ENCODE measurements at regions not wholly inside any gene's neighbourhood (a gene's known extent, or its start where the extent isn't known, plus 50 kb on each side); places are given as distances from the start of the nearest gene placed in this dataset.

- H3K4me1 Mint-ChIP-seq, result no peaks in the 10 kb centered on the region
- peaks cover 17% of the 10 kb centered on the region for H3K9me3 Mint-ChIP-seq
- H3K27me3 Mint-ChIP-seq (ENCODE audit: low read depth), result no peaks in the 10 kb centered on the region
- H3K4me3 Mint-ChIP-seq, result no peak overlapping the region
- CTCF ChIA-PET, result no interaction called here
- DNase-seq (ENCODE audit: low spot score) (no peak), ATAC-seq (no peak)
- H3K36me3 Mint-ChIP-seq, result no peaks in the 10 kb centered on the region
- no peak for TF ChIP-seq GRHL2 (CRISPR knock-in tag; IDR thresholded peaks at IDR 0.05; ENCODE audit: insufficient replicate concordance, severe bottlenecking)
- TF ChIP-seq PREB (CRISPR knock-in tag; IDR thresholded peaks at IDR 0.05; ENCODE audit: borderline replicate concordance), result no peak
- no peak for TF ChIP-seq ZNF232 (CRISPR knock-in tag; IDR thresholded peaks at IDR 0.05)
- no peak for TF ChIP-seq ZNF281 (CRISPR knock-in tag; IDR thresholded peaks at IDR 0.05)
- no peak for TF ChIP-seq PRRX2 (CRISPR knock-in tag; IDR thresholded peaks at IDR 0.05)
- no peak for TF ChIP-seq ARID4B (CRISPR knock-in tag; IDR thresholded peaks at IDR 0.05; ENCODE audit: borderline replicate concordance)
- no peak for TF ChIP-seq CDX4 (CRISPR knock-in tag; IDR thresholded peaks at IDR 0.05; ENCODE audit: borderline replicate concordance)
- no peak for TF ChIP-seq SOX15 (CRISPR knock-in tag; IDR thresholded peaks at IDR 0.05)
- no peak for TF ChIP-seq NFYB (CRISPR knock-in tag; conservative IDR thresholded peaks at IDR 0.05; ENCODE audit: low read depth)
- no peak for TF ChIP-seq ZNF671 (CRISPR knock-in tag; IDR thresholded peaks at IDR 0.05)
- TF ChIP-seq ZBTB43 (CRISPR knock-in tag; IDR thresholded peaks at IDR 0.05), result no peak
- TF ChIP-seq NR3C1 (CRISPR knock-in tag; conservative IDR thresholded peaks at IDR 0.05; ENCODE audit: low read depth), result no peak
- TF ChIP-seq MLX (CRISPR knock-in tag; IDR thresholded peaks at IDR 0.05), result no peak
- TF ChIP-seq TEAD4 (CRISPR knock-in tag; IDR thresholded peaks at IDR 0.05), result no peak
- no peak for TF ChIP-seq CBFB (CRISPR knock-in tag; IDR thresholded peaks at IDR 0.05; ENCODE audit: low read depth)
- TF ChIP-seq FOXP1 (CRISPR knock-in tag; IDR thresholded peaks at IDR 0.05; ENCODE audit: borderline replicate concordance), result no peak
- TF ChIP-seq CTCF (IDR thresholded peaks at IDR 0.05), result no peak
- no peak for TF ChIP-seq KAT7 (CRISPR knock-in tag; IDR thresholded peaks at IDR 0.05; ENCODE audit: borderline replicate concordance)
- no peak overlapping the region for H3K27ac Mint-ChIP-seq
- POLR2A ChIA-PET, result no interaction called here
Observed at GRCh38 chr4:160537681-160538080, 1434.8 kb downstream of the RAPGEF2 start.

Measured in WTC11 (cell line).